ENCODE measurements at regions not wholly inside any gene's neighbourhood (a gene's known extent, or its start where the extent isn't known, plus 50 kb on each side); places are given as distances from the start of the nearest gene placed in this dataset.

DNA sequence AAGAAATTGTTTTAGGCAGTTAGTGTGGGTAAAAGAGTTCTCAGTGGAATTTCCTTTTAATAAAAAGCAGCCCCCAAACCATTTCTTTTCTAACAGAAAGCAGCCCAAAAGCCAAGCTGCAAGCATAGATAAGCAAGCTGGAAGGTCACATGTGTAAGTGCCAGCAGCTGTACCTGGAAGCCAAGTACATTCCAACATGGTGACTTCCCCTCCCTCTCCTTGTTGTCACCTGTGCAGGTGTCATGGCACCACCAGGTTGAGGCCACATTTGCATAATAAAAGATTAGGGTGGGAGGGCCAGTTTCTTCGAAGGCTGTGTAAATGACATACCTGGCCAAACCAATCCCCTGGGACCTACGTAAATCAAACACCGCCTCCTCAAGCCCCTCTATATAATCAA is 240.3 kb upstream of the RAB4A start:
- Histone ChIP-seq H3K27me3 (no peaks in the 10 kb centered on the region), H3K9me3 (no peaks in the 10 kb centered on the region), H3K36me3 (no peaks in the 10 kb centered on the region), H3K4me1 (ENCODE audit: insufficient read depth) (no peaks in the 10 kb centered on the region), H3K4me3 (no peak overlapping the region), H3K27ac (no peak overlapping the region)
- DNase-seq: no peak
- TF ChIP-seq EP300 (IDR thresholded peaks at IDR 0.05) (no peak), CTCF (IDR thresholded peaks at IDR 0.05) (no peak), POLR2A (IDR thresholded peaks at IDR 0.05) (no peak)
- intact Hi-C loops (cut with DNase I): no loop called here
- WGBS, 3 donors: 91 to 95% (median 91%) methylated on average over 3 of the region's 3 CpGs

DNA sequence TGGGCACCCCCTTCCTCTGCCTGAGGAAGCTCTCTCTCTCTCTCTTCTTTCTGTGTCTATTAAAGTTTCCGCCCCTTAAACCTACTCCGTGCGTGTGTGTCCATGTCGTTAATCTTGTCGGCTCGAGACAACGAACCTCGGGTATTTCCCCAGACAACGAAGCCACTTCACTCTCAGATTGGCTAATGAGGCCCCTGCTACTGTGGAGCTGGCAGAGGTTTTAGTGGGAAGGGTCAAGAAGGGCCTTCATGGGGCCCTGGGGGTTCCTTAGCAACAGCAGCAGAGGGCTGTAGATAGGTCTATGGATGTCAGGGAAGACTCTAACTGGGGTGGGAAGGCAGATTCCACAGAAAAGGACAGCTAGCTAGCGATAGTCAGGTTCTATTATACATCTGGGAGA is 239.8 kb upstream of the RAB4A start:
- intact Hi-C loops (cut with DNase I): no loop called here

GRCh38 chr1:229031481-229032341 is 239.2 kb upstream of the RAB4A start:
- DNase-seq: no peak
- TF ChIP-seq EP300 (IDR thresholded peaks at IDR 0.05) (no peak), POLR2A (IDR thresholded peaks at IDR 0.05) (no peak), CTCF (IDR thresholded peaks at IDR 0.05) (no peak)
- intact Hi-C loops (cut with DNase I): no loop called here
- Histone ChIP-seq H3K27ac (no peak overlapping the region), H3K36me3 (no peaks in the 10 kb centered on the region), H3K27me3 (no peaks in the 10 kb centered on the region), H3K4me3 (no peak overlapping the region), H3K4me1 (ENCODE audit: insufficient read depth) (no peaks in the 10 kb centered on the region), H3K9me3 (no peaks in the 10 kb centered on the region)
- WGBS, 3 donors: 70 to 79% (median 72%) methylated on average over 12 of the region's 12 CpGs

More for the DNA sequence above, 239.8 kb upstream of the RAB4A start:
- DNase-seq: no peak
- Histone ChIP-seq H3K4me1 (ENCODE audit: insufficient read depth) (no peaks in the 10 kb centered on the region), H3K4me3 (no peak overlapping the region), H3K36me3 (no peaks in the 10 kb centered on the region), H3K27ac (no peak overlapping the region), H3K27me3 (no peaks in the 10 kb centered on the region), H3K9me3 (no peaks in the 10 kb centered on the region)
- TF ChIP-seq POLR2A (IDR thresholded peaks at IDR 0.05) (no peak), CTCF (IDR thresholded peaks at IDR 0.05) (no peak), EP300 (IDR thresholded peaks at IDR 0.05) (no peak)
- 75 to 82% (median 82%) methylated on average over 10 of the region's 10 CpGs for WGBS, 3 donors

- no peaks in the 10 kb centered on the region for H3K27me3 ChIP-seq
- WGBS, 3 donors: 84 to 93% (median 91%) methylated on average over 1 of the region's 1 CpG
- H3K9me3 ChIP-seq: no peaks in the 10 kb centered on the region
- H3K27ac ChIP-seq: no peak overlapping the region
- TF ChIP-seq CTCF (IDR thresholded peaks at IDR 0.05) (no peak), EP300 (IDR thresholded peaks at IDR 0.05) (no peak), POLR2A (IDR thresholded peaks at IDR 0.05) (no peak)
- H3K36me3 ChIP-seq: no peaks in the 10 kb centered on the region
- H3K4me3 ChIP-seq: no peak overlapping the region
- intact Hi-C loops (cut with DNase I): no loop called here
- DNase-seq: no peak
- no peaks in the 10 kb centered on the region for H3K4me1 ChIP-seq (ENCODE audit: insufficient read depth)
Measured at GRCh38 chr1:229032375-229032774, 238.5 kb upstream of the RAB4A start.

Measured in ovary (tissue), 7 donors.